Stimulated activated CD4-positive, alpha-beta T cell treated with anti-CD3 and anti-CD28 coated beads, Interleukin-12 subunit alpha, Interleukin-12 subunit beta, amount 100 ng/mL, for 4 hours (primary cell): ENCODE measurements at regions not wholly inside any gene's neighbourhood (a gene's known extent, or its start where the extent isn't known, plus 50 kb on each side); places are given as distances from the start of the nearest gene placed in this dataset.
"Not testable (repeated sequence)": the region's sequence is repeated elsewhere in the genome, so short reads cannot be mapped to it uniquely, and the experiment has no call there.

Experiments
- DNase-seq: peaks from one replicate; pipeline ENCODE4 v3.0.0-alpha.2; 2020

DNA sequence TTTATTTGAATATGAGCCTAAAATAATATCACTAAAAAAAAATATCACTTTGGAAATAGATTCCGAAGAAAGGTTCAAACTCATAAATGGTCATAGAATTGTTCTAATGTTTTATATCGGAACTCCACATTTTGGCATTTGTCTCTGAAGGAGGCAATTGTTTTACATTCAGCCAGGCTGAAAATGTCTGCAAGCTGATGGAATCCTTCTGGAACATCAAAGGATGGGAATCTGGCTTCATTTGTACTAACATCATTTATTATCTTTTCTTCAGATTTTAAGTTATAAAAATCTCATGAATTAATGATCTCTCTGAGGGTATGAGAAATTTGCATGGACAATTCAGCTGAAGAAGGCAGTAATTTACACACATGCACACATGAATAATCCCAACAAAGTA lies 251.4 kb upstream of the RGMA start:
- no peak for DNase-seq

- DNase-seq: no peak
Measured at GRCh38 chr15:93333796-93334195, 244.8 kb upstream of the RGMA start.

DNA sequence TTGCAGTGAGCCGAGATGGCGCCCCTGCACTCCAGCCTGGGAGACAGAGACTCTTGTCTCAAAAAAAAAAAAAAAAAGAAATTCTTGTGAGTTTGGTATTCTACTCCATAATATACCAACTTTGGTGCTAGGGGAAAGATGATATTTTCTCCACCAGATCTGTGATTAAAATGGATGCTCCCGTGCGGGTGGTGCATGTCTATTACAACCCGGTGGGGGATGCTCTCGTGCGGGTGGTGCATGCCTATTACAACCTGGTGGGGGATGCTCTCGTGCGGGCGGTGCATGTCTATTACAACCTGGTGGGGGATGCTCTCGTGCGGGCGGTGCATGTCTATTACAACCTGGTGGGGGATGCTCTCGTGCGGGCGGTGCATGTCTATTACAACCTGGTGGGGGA lies 244.1 kb upstream of the RGMA start:
- not testable (repeated sequence) for DNase-seq

DNA sequence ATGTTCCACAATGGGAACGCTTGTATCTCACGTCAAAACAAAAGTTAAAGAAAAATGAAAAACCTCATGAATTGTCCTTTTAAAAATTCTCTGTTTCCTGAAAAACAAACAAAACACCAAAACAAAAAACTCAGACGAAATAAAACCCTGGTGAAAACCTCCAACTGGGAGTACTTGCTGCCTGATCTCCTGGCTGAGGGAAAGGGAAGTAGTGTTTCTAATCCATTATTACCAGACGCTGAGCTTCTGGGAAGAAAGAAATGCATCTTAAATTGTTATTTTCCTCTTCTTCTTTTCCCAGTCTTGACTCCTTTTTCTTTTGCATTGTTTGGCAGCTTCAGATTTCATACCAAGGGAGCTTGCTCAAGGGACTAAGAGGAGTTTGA lies 243.2 kb upstream of the RGMA start:
- DNase-seq: no peak

DNA sequence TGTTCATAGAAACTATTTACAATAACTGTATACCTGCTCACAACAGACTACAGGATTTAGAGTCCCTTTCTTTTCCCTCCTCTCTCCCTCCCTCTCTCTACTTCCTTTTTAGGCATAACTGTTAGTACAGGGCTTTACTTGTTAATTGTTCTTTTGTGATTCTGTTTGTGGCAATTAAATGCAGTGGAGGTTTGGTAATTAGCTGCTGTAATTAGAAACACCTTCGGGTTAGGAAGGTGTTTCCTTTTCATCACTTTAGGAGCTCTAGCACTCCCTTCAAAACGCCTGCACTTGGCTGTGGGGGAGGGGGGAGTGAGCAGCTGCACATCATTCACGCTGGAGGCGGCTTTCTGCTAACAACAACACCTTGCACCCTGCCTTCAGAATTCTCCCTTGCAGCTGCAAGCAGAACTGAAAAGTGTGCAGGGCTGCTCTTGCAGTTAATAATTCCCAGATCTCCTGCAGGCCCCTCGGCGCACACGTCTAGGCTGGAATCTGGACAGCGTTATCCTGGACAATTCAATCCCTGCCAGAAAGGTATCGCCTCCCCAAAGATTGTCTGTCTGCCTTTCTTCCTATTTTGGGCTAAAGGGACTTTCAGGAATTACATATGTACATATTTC lies 242.6 kb upstream of the RGMA start:
- DNase-seq: no peak

DNA sequence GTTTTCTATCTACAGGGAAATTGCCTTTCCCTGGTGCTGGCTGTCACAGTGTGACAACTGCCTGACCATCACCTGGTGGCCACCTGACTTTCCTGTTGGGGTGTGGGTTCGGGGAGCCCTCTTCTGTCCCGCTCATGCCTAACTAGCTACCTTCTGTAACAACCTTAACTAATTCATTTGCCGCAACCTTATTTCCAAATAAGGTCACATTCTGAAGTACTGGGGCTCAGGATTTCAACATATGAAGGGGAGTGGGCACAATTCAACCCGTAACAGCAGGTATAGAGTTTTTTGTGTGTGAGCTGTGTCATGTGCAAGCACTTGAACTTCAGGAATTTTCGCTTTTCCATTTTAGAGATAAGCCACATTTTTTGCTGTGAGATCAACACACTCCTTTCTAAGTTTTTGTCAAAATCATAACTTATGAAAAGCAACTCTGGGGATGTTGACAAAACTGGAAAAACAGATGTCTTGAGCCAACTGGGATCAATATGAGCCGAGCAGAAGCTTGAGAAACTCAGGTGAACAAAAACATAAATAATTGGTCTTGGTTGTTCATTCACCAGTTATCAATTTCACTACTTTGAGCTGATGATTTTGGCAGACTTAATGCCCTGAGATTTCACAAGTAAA lies 242.0 kb upstream of the RGMA start:
- no peak for DNase-seq

DNA sequence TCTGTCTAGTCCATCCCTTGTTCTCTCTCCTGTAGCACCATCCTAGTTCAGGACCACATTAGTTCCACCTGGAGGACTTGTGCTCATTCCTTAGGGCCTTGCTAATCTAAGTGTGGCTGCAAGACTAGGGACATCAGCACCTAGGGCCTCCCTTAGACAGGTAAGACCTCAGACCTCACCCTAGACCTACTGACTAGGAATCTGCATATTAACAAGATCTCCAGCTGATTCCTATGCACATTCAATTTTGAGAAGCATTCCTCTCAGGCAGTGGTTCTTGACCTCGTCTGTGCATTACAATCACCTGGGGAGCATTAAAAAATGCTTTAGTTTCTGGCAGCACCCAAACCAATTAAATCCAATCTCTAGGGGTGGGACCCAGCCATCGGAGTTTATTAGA lies 238.4 kb upstream of the RGMA start:
- no peak for DNase-seq

DNA sequence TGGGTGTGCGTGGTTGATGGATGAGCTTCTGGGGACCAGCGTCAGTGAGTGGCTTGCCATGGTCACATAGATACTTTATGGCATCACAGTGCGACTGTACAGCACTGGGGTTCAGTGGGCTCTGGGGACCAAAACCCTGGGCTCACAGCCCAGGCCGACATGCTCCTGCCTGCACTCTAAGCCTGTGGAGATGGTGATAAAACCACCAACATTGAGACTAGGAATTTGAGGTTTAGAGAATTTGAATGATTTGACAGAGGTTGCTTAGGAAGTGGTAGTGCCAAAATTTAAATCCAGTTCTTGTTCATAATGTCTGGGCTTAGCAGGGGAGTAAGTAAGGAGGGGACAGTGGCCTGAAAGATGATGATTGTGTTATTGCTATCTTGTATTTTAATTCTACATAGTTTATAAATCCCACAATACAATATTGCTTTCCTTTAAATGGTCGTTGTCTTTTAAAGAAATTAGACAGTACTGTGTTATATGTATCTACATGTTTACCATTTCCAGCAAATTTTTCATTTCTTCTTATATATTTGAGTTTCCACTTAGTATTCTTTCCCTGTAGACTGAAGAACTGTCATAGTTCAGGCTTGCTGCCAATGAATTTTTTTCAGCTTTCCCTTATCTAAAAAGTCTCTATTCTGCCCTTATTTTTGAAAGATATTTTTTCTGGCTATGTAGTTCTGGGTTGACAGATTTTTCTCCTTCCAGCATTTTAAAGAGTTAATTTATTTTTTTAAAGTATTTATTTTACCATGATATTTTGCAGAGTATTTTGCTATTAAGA lies 235.4 kb upstream of the RGMA start:
- DNase-seq: no peak

- DNase-seq: no peak
Measured at GRCh38 chr15:93321881-93322282, 232.9 kb upstream of the RGMA start.

DNA sequence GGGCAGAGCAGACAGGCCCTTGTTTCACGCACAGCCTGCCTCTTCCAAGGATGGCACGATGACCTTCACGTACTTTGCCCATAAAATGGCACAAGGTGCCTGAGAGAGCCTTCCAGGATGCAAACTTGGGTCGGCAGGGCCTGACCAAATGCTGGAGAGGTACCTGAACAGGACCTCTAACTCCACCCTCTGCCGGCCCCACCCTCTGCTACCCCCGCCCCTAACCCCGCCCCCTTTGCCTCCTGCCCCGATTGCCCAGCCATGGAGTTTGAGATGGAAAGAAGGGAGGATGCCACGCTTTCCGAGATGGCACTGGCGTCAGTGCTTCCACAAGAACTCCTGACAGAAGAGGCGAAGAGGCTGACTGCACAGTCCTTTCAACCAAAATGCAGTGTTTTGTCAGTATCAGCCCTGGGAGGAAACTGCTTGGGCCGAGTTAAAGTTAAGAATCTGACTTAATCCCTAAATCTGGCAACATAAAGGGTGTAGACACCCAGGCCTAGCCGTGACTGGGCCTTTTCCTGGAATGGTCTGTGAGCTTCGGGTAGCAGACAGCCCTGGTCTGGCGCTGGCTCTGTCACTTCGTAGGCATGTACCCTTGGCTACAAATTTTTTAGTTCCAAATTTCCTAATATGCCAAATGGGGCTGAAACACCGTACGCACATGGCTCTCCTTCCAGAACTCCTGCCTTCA lies 230.3 kb upstream of the RGMA start:
- no peak for DNase-seq

GRCh38 chr15:93317772-93318171 lies 228.8 kb upstream of the RGMA start:
- DNase-seq: no peak

GRCh38 chr15:93314245-93314644 lies 225.2 kb upstream of the RGMA start:
- DNase-seq: no peak

- no peak for DNase-seq
Measured at GRCh38 chr15:93312891-93313486, 224.0 kb upstream of the RGMA start.

GRCh38 chr15:93311620-93312019 lies 222.6 kb upstream of the RGMA start:
- DNase-seq: no peak

DNA sequence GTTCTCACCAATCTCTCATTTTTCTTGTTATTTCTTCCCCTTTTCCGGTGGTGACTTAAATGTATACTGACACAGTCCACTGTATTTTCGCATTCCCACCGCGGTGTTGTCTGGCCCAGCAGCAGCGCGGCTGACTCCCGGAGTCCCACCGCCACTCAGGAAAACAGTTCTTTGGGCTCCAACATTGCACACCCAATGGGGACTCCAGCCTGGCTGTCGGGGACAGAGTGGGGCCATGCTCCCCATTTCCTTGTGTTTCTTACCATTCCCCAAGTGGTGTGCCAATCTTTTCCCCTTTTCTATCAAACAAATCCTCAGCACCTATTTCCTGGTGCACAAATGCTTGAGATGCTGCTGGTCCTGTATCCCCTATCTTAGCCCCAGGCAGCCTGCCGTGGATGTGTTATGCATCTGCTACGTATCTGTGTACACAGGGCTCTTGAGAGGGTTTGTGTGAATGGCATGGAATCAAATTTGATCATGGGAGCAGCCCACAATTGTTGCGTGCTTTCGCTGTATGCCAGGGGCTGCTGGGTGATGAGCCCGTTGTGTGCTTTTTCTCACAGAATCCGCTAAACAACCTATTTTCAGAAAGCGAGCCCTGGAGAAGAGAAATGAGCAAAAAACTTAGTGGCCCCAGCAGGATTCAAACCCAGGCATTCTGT lies 219.1 kb upstream of the RGMA start:
- no peak for DNase-seq

DNA sequence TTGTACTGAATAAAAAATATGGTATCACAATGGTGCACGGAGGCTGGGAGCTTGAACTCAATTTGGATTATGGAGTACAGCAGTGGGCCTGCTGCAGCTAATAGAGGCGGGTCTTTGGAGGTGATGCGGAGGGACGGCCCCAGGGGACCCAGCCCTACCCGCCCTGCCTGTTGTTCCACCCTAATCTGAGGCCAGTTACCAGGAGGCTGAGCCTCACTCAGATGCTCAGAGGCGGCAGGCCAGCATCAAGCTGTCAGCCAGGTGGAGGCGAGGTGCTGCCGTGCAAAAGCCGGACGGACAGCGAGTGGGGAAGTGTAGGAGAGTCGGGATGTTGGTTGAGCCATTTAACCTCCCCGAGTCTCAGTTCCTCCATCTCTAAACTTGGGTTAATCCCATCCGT lies 218.5 kb upstream of the RGMA start:
- DNase-seq: no peak

DNA sequence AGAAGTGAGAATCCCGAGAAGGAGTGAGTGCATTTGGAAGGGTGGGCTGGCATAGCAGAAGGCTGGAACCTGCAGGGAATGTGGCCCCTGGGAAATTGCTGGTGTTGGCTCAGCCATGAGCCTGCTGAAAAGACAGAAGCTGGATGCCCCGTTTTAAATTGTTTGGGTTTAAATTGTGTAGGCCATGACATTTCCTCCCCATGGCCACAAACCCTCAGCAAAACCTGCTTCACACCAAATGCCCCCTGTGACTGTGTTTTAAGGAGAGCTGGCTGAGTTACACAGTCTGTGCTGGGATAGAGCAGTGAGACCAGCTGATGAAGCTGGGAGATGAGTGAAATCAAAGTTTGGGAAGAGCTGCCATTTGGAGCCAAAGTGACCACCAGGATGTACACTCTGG lies 216.3 kb upstream of the RGMA start:
- DNase-seq: no peak

DNA sequence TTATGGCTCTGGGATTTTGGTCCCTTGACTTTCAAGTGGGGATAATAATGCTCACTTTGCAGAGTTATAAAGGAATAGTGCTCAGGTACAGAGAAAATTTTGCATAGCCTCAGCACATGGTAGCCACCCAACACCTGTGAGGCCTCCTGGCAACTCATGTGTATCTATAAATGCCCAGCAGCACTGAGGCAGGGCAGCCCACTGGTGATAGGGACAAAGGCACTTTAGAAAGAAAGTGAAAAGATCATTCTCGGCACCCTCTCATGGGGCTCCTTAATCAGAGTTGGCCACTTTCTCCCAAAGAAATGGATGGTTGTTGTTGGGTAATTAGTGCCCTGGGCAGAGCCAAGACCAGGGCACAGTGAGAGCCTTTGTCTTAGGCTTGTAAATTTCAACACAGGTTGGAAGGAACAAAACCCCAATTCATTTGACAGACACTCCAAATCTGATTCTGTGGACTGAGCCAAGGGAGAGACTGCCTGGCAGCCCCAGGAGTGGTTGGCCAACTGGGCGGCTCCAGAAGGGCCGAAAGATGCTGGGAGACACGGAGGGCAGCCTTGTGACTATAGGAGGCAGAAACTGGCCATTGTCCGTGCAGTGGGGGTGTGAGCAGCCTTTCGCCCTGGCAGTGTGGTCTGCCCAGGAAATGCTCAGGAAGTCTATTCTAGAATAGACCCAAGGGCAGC lies 213.2 kb upstream of the RGMA start:
- no peak for DNase-seq

- DNase-seq: no peak
Measured at GRCh38 chr15:93300796-93301195, 211.8 kb upstream of the RGMA start.

DNA sequence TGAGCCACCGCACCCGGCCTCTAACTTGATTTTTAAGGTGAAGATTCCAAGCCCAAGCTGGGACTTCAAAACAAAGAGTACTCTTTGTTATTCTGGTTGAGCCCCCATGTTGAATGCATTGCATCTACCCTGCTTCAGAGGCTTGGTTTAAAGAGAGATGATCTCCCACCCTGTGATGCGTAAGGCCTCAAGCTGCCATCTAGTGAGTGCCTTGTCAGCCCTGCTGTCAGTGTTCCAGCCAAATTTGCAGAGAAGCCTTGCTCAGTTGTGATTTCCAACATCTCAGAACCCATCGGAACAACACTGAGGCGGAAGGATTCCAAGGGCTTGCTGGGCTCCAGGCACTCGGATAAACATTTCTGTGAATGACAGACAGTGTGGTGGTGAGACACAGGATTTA lies 210.7 kb upstream of the RGMA start:
- DNase-seq: no peak

- no peak for DNase-seq
Measured at GRCh38 chr15:93298901-93299300, 209.9 kb upstream of the RGMA start.
